Suprapubic skin (tissue), 4 donors: ENCODE measurements at regions not wholly inside any gene's neighbourhood (a gene's known extent, or its start where the extent isn't known, plus 50 kb on each side); places are given as distances from the start of the nearest gene placed in this dataset.

Source experiments
- EP300 ChIP-seq: sonication (generic); formaldehyde crosslinking; IDR thresholded peaks from one replicate; pipeline ENCODE4 v1.6.1; 2017; ENCODE audit warnings: antibody characterized with exemption
- POLR2A ChIP-seq, 2 donors: fragments of 450-650 bp; IDR thresholded peaks; one replicate each; pipeline ENCODE4 v1.6.1; 2017; ENCODE audit warnings: antibody characterized with exemption in 2 of 2, mild to moderate bottlenecking in 2 of 2, moderate library complexity in 2 of 2
- POLR2AphosphoS5 ChIP-seq, 3 donors: sonication (generic); formaldehyde crosslinking; IDR thresholded peaks; one replicate each; pipeline ENCODE4 v1.6.1; 2017; ENCODE audit warnings: antibody characterized with exemption in 3 of 3
- TF ChIP-seq, protein P1 (sequence below), 2 donors: fragments of 200-600 bp in 1 of 2; fragments of 450-650 bp in 1 of 2; sonication (generic) in 1 of 2; IDR thresholded peaks; one replicate each; pipeline ENCODE4 v1.5.1; 2016 to 2019; ENCODE audit warnings: antibody characterized with exemption in 2 of 2, mild to moderate bottlenecking in 1 of 2, moderate library complexity in 1 of 2

- TF ChIP-seq POLR2A (IDR thresholded peaks at IDR 0.05) (no peak), EP300 (no peak), POLR2AphosphoS5 (IDR thresholded peaks at IDR 0.05) (no peak)
- TF ChIP-seq, protein P1, sequence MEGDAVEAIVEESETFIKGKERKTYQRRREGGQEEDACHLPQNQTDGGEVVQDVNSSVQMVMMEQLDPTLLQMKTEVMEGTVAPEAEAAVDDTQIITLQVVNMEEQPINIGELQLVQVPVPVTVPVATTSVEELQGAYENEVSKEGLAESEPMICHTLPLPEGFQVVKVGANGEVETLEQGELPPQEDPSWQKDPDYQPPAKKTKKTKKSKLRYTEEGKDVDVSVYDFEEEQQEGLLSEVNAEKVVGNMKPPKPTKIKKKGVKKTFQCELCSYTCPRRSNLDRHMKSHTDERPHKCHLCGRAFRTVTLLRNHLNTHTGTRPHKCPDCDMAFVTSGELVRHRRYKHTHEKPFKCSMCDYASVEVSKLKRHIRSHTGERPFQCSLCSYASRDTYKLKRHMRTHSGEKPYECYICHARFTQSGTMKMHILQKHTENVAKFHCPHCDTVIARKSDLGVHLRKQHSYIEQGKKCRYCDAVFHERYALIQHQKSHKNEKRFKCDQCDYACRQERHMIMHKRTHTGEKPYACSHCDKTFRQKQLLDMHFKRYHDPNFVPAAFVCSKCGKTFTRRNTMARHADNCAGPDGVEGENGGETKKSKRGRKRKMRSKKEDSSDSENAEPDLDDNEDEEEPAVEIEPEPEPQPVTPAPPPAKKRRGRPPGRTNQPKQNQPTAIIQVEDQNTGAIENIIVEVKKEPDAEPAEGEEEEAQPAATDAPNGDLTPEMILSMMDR (IDR thresholded peaks at IDR 0.05): no peak
Observed at GRCh38 chr14:87851190-87851589, 141.8 kb downstream of the GALC start.
